ENCODE measurements at regions not wholly inside any gene's neighbourhood (a gene's known extent, or its start where the extent isn't known, plus 50 kb on each side); places are given as distances from the start of the nearest gene placed in this dataset.

- Histone ChIP-seq H2AFZ (ENCODE audit: low read length) (no peak overlapping the region), H3K4ac (ENCODE audit: low read depth, low read length) (no peak overlapping the region), H2BK15ac (ENCODE audit: low read depth, low read length) (no peak overlapping the region), H3K27ac (ENCODE audit: insufficient read length, low read depth, low read length) (no peak overlapping the region), H4K91ac (ENCODE audit: insufficient read length, low read depth, low read length) (no peak overlapping the region), H3K23ac (ENCODE audit: insufficient read length, low read depth, low read length) (no peak overlapping the region), H4K5ac (ENCODE audit: insufficient read length, low read depth, low read length) (no peak overlapping the region), H3K18ac (ENCODE audit: insufficient read length, low read depth, low read length) (no peak overlapping the region), H3K4me1 (ENCODE audit: insufficient read depth, low read length) (no peaks in the 10 kb centered on the region), H3T11ph (ENCODE audit: low read length) (no peak overlapping the region), H2BK5ac (ENCODE audit: insufficient read length, low read length) (no peak overlapping the region), H2BK12ac (ENCODE audit: insufficient read length, low read depth, low read length) (no peak overlapping the region), H3K14ac (ENCODE audit: insufficient read depth, low read length) (no peak overlapping the region), H4K20me1 (ENCODE audit: control insufficient read depth, insufficient read depth, insufficient read length) (no peaks in the 10 kb centered on the region), H3K4me2 (ENCODE audit: insufficient read depth, insufficient read length, low read length) (no peak overlapping the region), H2BK20ac (ENCODE audit: low read depth, low read length, poor library complexity, severe bottlenecking) (no peak overlapping the region), H3K23me2 (ENCODE audit: insufficient read length, low read depth, low read length, poor library complexity, severe bottlenecking) (no peaks in the 10 kb centered on the region), H3K56ac (ENCODE audit: insufficient read length, low read depth, low read length) (no peak overlapping the region), H2BK120ac (ENCODE audit: low read depth, low read length, poor library complexity, severe bottlenecking) (no peak overlapping the region), H2AK5ac (ENCODE audit: insufficient read length, low read length) (no peak overlapping the region), H3K79me1 (ENCODE audit: insufficient read depth, low read depth, low read length, poor library complexity, severe bottlenecking) (no peaks in the 10 kb centered on the region), H3K9ac (ENCODE audit: extremely low read depth, insufficient read length, low read length) (no peak overlapping the region), H3K9me3 (ENCODE audit: control insufficient read depth, low read depth, low read length) (peaks cover 5% of the 10 kb centered on the region), H3K27me3 (ENCODE audit: insufficient read depth, low read length) (no peaks in the 10 kb centered on the region), H4K8ac (replicated peaks; ENCODE audit: insufficient read length, low read depth, low read length) (no peak overlapping the region), H3K79me2 (ENCODE audit: insufficient read depth, low read length) (no peaks in the 10 kb centered on the region)
- no peak for TF ChIP-seq CTCF (conservative IDR thresholded peaks at IDR 0.05)
- Mint-ChIP-seq H3K27me3 (ENCODE audit: low read depth) (no peaks in the 10 kb centered on the region), H3K27ac (no peak overlapping the region), H3K9me3 (peaks cover 3 to 7% of the 10 kb centered on the region in 2 experiments; a peak in 4 of 5 replicates), H3K4me1 (no peaks in the 10 kb centered on the region), H3K36me3 (ENCODE audit: insufficient read depth in 1 of 3, low read depth in 3 of 3) (peaks cover 3 to 7% (median 5%) of the 10 kb centered on the region in 3 experiments; a peak in 6 of 7 replicates), H3K4me3 (no peak overlapping the region)
- DNase-seq = no peak
Observed at GRCh38 chr5:30627945-30628344, 565.5 kb upstream of the CDH6 start.

Data from H9 (cell line).